ENCODE measurements at regions not wholly inside any gene's neighbourhood (a gene's known extent, or its start where the extent isn't known, plus 50 kb on each side); places are given as distances from the start of the nearest gene placed in this dataset.

DNA sequence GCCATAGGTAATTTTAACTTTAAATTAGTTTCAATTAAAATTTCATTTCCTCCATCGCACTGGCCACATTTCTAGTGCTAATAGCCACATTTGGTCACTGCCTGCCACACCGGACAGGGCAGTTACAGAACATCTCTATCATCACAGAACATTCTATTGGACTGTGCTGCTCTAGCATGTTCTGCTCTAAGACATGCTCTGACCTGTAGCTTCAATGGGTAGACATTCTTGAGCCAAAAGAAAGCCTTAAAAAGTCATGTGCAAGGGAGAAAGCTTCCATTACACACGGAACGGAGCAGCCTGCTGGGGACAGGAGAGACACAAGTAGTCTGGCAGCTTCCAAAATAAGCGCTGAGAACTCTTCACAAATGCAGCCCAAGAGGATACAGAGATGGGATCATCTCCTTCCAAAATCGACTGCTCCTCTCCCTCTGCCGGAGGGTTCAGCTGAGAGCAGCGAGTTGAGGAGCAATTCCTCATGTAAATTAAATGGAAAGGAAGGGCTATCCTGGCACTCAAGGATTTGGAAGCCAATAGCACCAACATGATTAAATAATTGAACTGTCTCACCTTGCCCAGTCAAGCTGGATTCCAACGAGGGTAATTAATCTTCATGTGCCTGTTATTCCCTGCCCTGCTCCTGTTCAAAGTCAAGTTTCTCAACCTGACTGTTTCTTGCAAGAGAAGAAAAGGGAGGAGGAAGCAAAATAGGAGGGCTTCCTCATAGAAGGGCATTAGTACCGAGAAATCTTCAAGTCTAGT is 336.4 kb upstream of the NOCT start:
- H3K27me3 Mint-ChIP-seq = peaks cover 16% of the 10 kb centered on the region
- no peak overlapping the region for H3K27ac Mint-ChIP-seq
- H3K4me3 Mint-ChIP-seq = no peak overlapping the region
- peaks cover under 1% of the 10 kb centered on the region for H3K4me1 Mint-ChIP-seq
- ATAC-seq = no peak
- no peaks in the 10 kb centered on the region for H3K9me3 Mint-ChIP-seq
- H3K36me3 Mint-ChIP-seq = no peaks in the 10 kb centered on the region

DNA sequence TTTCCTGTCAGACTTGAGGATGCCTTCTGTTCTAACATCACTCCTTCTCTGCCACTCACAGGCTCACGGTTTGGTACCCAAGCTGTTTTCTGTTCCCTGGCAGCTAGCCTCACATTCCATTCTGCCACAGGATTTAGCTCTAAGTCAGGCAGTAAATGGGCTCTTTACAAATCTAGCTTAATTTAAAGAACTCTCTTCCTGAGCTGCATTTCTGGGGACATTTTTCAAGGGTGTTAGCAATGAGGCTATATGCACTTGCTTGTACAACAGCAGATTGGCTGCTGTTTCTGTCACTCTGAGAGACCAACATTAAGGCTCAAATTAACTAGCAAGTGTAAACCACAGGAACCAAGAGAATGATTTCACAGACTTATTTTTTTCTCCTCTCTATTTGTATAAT is 337.8 kb upstream of the NOCT start:
- no peak for ATAC-seq
- Mint-ChIP-seq H3K36me3 (no peaks in the 10 kb centered on the region), H3K27me3 (peaks cover 10% of the 10 kb centered on the region), H3K4me3 (no peak overlapping the region), H3K4me1 (peaks cover 8% of the 10 kb centered on the region), H3K27ac (no peak overlapping the region), H3K9me3 (no peaks in the 10 kb centered on the region)

DNA sequence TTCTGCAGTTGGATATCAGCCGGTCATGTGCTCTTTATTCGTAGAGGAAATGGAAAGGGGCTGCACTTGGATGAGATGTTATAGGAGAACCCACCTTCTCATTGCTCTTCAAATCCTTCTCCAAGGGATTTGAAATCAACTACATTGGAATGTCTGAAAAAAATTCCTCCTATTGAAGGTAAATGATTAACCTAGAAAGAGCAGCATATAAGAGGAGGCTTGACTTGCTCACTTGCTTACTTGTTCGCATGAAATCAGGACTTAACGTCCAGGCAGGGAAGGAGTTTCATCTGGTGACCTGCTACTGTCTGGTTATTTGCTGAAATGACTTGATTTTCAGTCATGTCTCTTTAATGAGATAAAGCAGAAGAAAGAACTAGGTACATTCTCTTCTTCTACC is 338.4 kb upstream of the NOCT start:
- H3K4me1 Mint-ChIP-seq = peaks cover 12% of the 10 kb centered on the region
- peaks cover 5% of the 10 kb centered on the region for H3K27me3 Mint-ChIP-seq
- no peaks in the 10 kb centered on the region for H3K9me3 Mint-ChIP-seq
- no peak overlapping the region for H3K4me3 Mint-ChIP-seq
- ATAC-seq = no peak
- no peak overlapping the region for H3K27ac Mint-ChIP-seq
- H3K36me3 Mint-ChIP-seq = no peaks in the 10 kb centered on the region

DNA sequence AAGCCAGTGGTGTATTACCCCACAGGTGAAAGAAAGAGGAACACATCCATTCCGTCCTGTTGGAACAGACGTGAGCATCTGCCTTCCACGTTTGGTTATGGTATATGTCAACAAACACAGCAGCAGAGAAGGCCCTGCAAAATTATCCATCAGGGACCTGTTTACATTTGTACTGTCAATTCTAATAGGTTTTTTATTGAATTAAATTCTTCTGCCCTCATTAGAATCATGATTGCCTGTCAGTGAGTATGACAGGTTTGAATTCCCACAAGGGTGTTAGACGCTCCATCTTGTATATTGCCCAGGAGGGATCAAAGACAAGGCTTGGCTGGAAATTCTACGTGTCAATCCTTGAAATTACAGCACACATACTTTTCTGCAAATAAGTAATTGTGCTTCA is 339.9 kb upstream of the NOCT start:
- H3K27me3 Mint-ChIP-seq = no peaks in the 10 kb centered on the region
- peaks cover 14% of the 10 kb centered on the region for H3K4me1 Mint-ChIP-seq
- H3K36me3 Mint-ChIP-seq = no peaks in the 10 kb centered on the region
- H3K9me3 Mint-ChIP-seq = no peaks in the 10 kb centered on the region
- ATAC-seq = no peak
- H3K27ac Mint-ChIP-seq = no peak overlapping the region
- no peak overlapping the region for H3K4me3 Mint-ChIP-seq

DNA sequence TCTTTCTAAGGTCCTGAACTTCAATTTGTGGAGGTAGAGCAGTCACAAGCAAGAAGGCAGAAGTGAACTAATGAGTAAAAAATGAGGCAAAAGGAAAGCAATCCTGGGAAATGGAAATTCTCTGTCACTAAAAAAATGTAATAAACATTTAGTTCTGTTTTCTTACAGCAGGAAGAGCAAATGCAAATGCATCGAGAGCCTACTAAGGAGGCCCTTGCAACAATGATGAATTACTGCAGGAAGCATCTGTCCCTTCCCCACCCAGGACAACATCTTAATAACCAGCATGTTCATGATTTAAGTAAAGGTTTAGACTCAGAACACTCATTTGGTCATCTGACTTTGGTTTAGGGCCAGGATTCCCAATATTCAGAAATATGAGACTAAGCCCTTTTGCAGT is 341.4 kb upstream of the NOCT start:
- Mint-ChIP-seq H3K9me3 (no peaks in the 10 kb centered on the region), H3K27me3 (no peaks in the 10 kb centered on the region), H3K4me1 (peaks cover 18% of the 10 kb centered on the region), H3K4me3 (no peak overlapping the region), H3K27ac (peak overlapping the region; percentile 65), H3K36me3 (no peaks in the 10 kb centered on the region)
- no peak for ATAC-seq

DNA sequence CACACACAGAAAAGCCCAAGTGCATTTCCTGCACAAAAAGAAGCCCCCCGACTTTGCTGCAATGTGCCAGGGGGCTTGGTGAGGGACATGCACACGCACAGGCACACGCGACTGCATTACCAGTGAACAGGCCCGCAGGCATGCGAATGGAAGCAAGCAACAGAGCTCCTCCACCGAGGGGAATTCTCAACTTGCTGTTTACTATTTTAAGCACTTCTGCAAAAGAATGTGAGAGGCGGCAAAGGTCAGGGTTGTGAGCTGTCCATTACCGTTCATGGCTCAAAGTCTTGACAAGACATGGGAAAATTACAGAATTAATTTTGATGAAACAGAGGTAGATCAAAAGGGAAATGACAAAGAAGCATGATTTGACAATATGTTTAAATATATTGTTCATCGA is 342.5 kb upstream of the NOCT start:
- H3K27me3 Mint-ChIP-seq = no peaks in the 10 kb centered on the region
- peak overlapping the region; percentile 65 for H3K27ac Mint-ChIP-seq
- H3K4me1 Mint-ChIP-seq = peaks cover 18% of the 10 kb centered on the region
- H3K9me3 Mint-ChIP-seq = no peaks in the 10 kb centered on the region
- H3K36me3 Mint-ChIP-seq = no peaks in the 10 kb centered on the region
- H3K4me3 Mint-ChIP-seq = no peak overlapping the region
- ATAC-seq = peak; percentile 68

DNA sequence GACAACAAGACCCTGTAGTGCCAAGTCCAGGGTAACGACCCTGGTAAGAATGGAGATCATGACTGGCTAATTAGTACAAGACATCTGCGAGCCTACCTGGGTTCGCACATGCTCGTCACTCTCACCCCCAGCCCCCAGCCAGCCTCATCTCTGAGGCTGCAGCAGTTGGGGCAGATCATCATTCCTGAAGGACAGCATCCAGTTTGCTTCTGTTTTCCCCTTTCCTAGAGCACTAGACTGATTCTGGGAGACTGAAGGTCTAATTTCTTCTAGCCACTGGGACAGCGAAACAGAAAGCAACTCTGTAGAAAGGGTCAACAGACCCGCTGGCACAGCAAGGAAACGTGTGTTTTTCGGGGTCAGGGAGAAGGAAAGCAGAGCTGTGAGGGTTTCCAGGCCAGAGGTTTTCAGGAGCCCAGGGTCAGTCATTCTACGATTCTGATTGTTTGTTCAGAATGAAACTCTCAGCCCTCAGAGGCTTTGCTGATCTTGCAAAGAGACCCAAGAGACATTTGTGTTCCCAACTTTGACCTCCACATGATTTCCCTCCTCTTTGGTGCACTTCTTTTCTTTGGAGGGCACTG is 343.1 kb upstream of the NOCT start:
- no peaks in the 10 kb centered on the region for H3K36me3 Mint-ChIP-seq
- H3K9me3 Mint-ChIP-seq = no peaks in the 10 kb centered on the region
- H3K27ac Mint-ChIP-seq = peak overlapping the region; percentile 65
- no peaks in the 10 kb centered on the region for H3K27me3 Mint-ChIP-seq
- peaks cover 18% of the 10 kb centered on the region for H3K4me1 Mint-ChIP-seq
- H3K4me3 Mint-ChIP-seq = peak overlapping the region; percentile 18
- ATAC-seq = peak; percentile 67

DNA sequence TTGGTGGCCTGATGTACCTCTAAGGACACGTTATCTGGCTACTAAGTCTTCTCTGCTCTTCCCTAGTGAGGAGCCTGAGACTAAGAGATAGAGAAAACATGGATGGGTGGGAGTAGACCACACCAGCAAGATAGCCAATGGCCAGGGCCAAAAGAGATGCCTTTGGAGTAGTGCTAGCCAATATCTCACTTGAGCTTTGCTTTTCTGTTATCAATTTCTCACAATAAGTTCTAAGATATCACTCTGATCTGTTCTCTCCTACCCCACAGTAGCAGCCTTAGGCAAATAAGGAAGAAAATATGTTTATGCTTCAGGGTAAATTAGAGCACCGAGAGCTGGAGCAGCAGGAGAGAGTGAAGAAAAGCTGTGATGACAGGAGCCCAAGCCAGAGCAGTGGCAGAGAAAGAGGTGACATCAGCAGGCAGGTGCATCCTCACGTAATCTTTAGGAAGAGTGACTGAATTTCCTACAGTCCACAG is 343.9 kb upstream of the NOCT start:
- Mint-ChIP-seq H3K27me3 (no peaks in the 10 kb centered on the region), H3K9me3 (no peaks in the 10 kb centered on the region), H3K27ac (peak overlapping the region; percentile 65), H3K36me3 (no peaks in the 10 kb centered on the region), H3K4me3 (no peak overlapping the region), H3K4me1 (peaks cover 18% of the 10 kb centered on the region)
- no peak for ATAC-seq

DNA sequence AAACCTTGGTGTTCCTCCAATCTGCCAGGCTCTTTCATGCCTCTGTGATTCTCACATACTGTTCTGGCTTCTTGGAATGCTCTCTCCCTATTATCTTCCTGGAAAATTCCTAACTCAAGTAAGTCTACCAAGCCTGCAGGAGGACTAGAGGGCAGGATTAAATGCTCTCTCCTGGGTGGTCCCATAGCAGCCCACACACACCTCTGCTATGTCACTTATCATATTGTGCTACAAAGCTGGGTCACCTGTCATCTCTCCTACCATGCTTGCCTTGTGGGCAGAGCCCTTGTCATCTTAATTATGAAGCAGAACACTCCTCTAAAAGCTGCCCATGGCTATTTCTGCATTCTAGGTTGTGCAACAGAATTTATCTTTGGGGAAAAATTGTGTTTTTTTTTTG is 344.5 kb upstream of the NOCT start:
- Mint-ChIP-seq H3K4me3 (no peak overlapping the region), H3K36me3 (no peaks in the 10 kb centered on the region), H3K27me3 (no peaks in the 10 kb centered on the region), H3K4me1 (peaks cover 18% of the 10 kb centered on the region), H3K27ac (no peak overlapping the region), H3K9me3 (no peaks in the 10 kb centered on the region)
- no peak for ATAC-seq

DNA sequence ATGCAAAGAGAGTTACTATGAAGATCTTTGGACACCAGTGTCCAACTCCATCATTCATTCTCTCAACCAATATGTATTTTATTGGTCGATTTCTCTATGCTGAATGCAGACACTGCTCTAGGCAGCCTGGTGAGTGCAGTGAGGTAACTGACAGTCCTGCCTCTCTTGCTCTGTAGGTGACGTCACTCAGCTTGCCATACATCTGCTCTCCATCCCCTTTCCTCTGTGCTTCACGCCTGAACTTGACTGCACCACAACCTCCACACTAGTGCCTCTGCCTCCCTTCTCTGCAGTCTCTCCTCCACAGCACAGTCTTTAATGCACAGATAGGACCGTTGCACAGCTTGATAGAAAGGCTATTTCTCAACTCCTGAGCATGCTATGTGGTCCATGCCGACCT is 344.9 kb upstream of the NOCT start:
- Mint-ChIP-seq H3K4me1 (peaks cover 18% of the 10 kb centered on the region), H3K27ac (no peak overlapping the region), H3K9me3 (no peaks in the 10 kb centered on the region), H3K36me3 (no peaks in the 10 kb centered on the region), H3K4me3 (no peak overlapping the region), H3K27me3 (no peaks in the 10 kb centered on the region)
- ATAC-seq = no peak

DNA sequence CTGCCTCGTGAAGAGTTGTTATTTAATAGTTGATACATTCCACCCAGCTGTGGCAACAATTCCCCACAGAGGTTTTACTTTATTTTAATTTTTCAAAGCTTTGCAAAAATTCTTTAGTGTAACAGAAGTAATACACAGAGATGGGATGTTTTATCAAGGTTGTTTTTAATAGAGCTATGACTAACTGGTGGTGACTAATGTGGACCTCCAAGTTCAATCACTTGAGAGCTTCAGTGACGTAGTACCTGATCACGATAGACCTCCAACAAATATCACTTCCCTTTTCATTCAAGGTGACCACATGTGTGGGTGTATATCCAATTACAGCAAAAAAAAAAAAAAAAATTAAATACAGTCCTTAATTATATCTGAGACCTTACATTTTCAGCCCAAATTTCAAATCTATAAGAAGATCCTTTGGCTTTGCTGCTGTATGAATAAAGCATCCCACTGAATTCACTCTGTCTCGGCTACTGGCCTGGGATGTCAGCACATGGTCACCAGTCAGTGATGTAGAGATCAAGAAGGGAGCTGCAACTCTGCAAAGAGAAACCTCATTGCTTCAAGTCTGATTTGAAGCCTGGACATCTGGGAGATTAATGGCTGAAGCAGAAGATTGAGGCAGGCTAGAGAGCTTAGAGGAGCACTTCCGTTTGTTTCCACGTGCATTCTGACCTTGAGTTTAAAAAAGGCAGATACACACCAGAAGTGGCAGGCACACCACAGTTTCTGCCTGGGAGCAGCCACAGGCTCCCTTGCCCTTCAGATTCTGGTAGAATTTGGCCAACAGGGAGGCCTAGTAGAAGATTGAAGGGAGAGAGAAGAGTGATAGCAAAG is 345.9 kb upstream of the NOCT start:
- H3K4me1 Mint-ChIP-seq = peaks cover 18% of the 10 kb centered on the region
- no peak overlapping the region for H3K27ac Mint-ChIP-seq
- H3K9me3 Mint-ChIP-seq = no peaks in the 10 kb centered on the region
- no peaks in the 10 kb centered on the region for H3K27me3 Mint-ChIP-seq
- H3K36me3 Mint-ChIP-seq = no peaks in the 10 kb centered on the region
- no peak overlapping the region for H3K4me3 Mint-ChIP-seq
- ATAC-seq = peak; percentile 64

DNA sequence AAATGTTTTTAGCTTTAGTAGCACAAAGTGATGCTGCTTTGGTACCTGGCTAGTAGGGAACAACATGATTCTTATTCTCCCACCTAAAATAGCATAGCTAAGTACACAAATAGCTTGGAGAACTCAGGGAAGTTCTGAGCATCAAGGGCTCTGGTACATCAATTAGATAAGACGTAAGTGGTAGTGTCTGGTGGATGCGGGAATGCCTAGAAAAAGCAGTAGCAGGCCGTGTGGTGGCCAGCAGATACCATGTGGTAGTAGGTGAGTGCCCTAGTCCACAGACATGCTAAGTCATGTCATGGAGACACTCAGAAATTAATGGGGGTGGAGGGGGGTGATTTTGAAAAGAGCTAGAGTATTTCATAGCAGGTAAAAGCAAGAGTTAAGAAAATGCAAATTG is 347.3 kb upstream of the NOCT start:
- Mint-ChIP-seq H3K27me3 (no peaks in the 10 kb centered on the region), H3K27ac (no peak overlapping the region), H3K36me3 (no peaks in the 10 kb centered on the region), H3K4me1 (peaks cover 10% of the 10 kb centered on the region), H3K9me3 (no peaks in the 10 kb centered on the region), H3K4me3 (no peak overlapping the region)
- ATAC-seq = no peak

DNA sequence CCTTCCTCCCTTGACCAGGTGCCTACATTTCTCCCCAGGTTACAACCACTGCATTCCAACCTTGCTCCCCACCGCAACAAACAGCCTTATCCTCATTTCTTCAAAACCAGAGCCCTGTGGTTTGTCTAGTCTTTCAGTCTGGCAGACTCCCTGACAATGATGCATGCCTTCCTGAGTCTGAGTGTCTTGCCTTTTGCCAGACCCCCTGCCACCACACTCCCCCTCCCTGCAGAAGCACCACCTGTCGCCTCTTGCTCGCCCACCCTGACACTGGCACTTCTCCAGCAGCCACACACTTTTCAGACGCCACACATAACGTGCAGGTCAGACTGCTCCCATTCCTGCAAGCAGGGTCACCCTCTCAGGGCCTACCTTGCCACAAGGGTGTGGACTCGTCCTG is 349.2 kb upstream of the NOCT start:
- Mint-ChIP-seq H3K4me1 (peaks cover 5% of the 10 kb centered on the region), H3K9me3 (no peaks in the 10 kb centered on the region), H3K4me3 (no peak overlapping the region), H3K27ac (no peak overlapping the region), H3K27me3 (no peaks in the 10 kb centered on the region), H3K36me3 (no peaks in the 10 kb centered on the region)
- ATAC-seq = no peak

DNA sequence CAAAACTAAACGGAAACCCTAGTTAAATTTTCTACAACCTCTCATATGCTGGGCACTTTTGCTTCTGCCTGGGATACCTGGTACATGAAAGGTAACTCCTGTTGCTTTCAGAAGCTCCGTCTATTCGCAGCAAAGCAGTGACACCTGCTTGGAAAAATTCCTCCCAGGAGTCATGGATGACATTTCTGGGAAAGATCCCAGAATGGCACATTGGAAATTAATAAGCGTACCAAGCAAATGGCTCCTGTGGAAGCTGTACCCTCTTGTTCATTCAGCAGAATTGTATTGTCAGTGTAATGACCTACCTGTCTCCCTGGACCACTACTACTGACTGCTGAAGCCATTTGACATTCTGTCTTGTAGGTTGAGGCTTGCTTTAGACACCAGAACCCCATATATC is 349.7 kb upstream of the NOCT start:
- ATAC-seq = no peak
- Mint-ChIP-seq H3K4me3 (no peak overlapping the region), H3K9me3 (no peaks in the 10 kb centered on the region), H3K36me3 (no peaks in the 10 kb centered on the region), H3K27ac (no peak overlapping the region), H3K27me3 (no peaks in the 10 kb centered on the region), H3K4me1 (peaks cover 5% of the 10 kb centered on the region)

DNA sequence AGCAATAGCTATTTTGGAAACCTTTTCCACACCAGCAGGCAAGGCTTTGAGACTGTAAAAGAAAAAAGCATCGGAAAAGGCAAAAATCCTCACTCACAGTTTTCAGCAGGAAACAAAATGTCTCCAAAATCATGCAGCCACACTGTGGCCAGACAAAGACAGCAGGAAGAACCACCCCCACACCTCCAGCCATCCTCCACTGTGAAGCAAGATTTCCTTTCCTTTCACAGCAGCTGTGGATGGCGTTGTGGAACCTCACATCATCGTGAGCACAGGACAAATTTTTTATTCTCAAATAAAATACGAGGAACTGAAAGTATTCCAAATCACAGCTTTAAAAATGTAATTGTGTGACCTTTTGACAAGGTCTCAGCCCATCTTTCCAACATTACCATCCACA is 351.7 kb upstream of the NOCT start:
- H3K27me3 Mint-ChIP-seq = no peaks in the 10 kb centered on the region

More for the DNA sequence above, 351.7 kb upstream of the NOCT start:
- ATAC-seq = no peak
- no peaks in the 10 kb centered on the region for H3K36me3 Mint-ChIP-seq
- no peaks in the 10 kb centered on the region for H3K4me1 Mint-ChIP-seq
- no peak overlapping the region for H3K27ac Mint-ChIP-seq
- H3K4me3 Mint-ChIP-seq = no peak overlapping the region
- no peaks in the 10 kb centered on the region for H3K9me3 Mint-ChIP-seq
